GM12864 (cell line): ENCODE measurements at regions not wholly inside any gene's neighbourhood (a gene's known extent, or its start where the extent isn't known, plus 50 kb on each side); places are given as distances from the start of the nearest gene placed in this dataset.

Source experiments
- DNase-seq: peaks from one replicate; pipeline ENCODE4 v3.0.0-alpha.2; 2011; ENCODE audit warnings: low read depth
- H3K4me3 ChIP-seq: 2 replicates; pipeline ENCODE4 v1.5.1; 2011; ENCODE audit warnings: mild to moderate bottlenecking, low read depth, low read length, control low read depth
- CTCF ChIP-seq: IDR thresholded peaks from 2 replicates; pipeline ENCODE4 v1.5.1; 2011; ENCODE audit warnings: low read depth, mild to moderate bottlenecking, moderate library complexity, low read length, control low read depth, inconsistent platforms; ENCODE audit errors: missing control alignments

GRCh38 chr11:96506041-96506440 is 116.2 kb downstream of the JRKL start:
- no peak for DNase-seq
- TF ChIP-seq CTCF, result no peak
- no peak overlapping the region for H3K4me3 ChIP-seq

GRCh38 chr11:96506953-96507354 is 117.1 kb downstream of the JRKL start:
- TF ChIP-seq CTCF, result no peak
- no peak overlapping the region for H3K4me3 ChIP-seq
- no peak for DNase-seq

DNA sequence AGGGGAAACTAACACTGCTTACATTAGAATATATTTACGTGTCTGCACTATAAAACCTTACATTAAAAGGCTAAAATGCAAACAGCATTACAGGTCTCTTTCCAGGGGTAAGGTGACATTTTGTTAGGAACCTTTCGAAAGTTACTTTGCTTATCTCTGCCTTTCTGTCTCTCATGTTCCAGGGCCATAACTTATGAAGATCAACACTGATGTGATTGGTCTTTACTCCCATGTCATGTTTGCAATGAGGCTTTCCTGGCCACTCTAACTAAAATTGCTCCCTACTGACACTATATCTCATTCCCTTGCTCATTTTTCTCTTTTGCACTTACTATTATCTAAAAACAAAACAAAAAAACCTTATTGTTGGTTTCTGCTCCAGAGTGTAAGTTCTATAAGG is 119.0 kb downstream of the JRKL start:
- no peak for TF ChIP-seq CTCF
- no peak overlapping the region for H3K4me3 ChIP-seq

GRCh38 chr11:96520939-96521338 is 131.1 kb downstream of the JRKL start:
- TF ChIP-seq CTCF, result no peak

More for the DNA sequence above, 119.0 kb downstream of the JRKL start:
- DNase-seq, result no peak

GRCh38 chr11:96523656-96524055 is 133.8 kb downstream of the JRKL start:
- H3K4me3 ChIP-seq, result no peak overlapping the region
- TF ChIP-seq CTCF, result no peak
- no peak for DNase-seq

More at GRCh38 chr11:96520939-96521338, 131.1 kb downstream of the JRKL start:
- no peak for DNase-seq
- H3K4me3 ChIP-seq, result no peak overlapping the region

DNA sequence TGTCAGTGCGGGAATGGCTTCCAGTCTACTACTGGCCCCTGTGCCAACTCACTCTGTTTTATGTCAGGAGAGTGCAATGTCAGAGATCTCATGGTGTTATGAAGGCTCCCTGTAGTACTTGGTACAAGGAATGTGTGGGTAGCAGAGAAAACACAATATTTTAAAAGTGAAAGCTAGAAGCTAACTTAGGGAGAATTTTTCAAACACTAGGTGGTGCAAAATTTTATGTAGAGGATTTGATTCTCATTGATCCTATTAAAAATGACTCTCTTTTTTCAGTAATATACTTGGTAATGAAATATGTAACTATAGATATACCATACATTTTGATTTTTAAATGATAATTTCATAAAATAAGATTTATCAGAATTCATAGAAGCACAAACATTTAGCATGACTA is 134.7 kb downstream of the JRKL start:
- no peak for TF ChIP-seq CTCF
- H3K4me3 ChIP-seq, result no peak overlapping the region
- DNase-seq, result no peak

DNA sequence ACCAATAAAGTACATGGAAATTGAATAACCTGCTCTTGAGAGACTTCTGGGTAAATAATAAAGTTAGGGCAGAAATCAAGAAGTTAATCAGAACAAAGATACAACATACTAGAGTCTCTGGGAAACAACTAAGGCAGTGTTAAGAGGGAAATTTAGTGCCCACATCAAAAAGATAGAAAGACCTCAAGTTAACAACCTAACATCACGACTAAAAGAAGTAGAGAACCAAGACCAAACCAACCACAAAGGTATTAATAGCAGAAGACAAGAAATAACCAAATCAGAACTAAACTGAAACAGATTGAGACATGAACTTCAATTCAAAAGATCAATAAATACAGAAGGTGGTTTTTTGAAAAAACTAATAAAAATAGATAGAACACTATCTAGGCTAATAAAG is 140.7 kb downstream of the JRKL start:
- DNase-seq, result no peak
- no peak overlapping the region for H3K4me3 ChIP-seq
- TF ChIP-seq CTCF, result no peak
